GM11168 (cell line): ENCODE measurements at regions not wholly inside any gene's neighbourhood (a gene's known extent, or its start where the extent isn't known, plus 50 kb on each side); places are given as distances from the start of the nearest gene placed in this dataset.

Experiments used
- in situ Hi-C: fragments of 300-500 bp; cut with MboI; formaldehyde crosslinking; loops from one replicate; pipeline ENCODE4 v1.12.0; 2022; ENCODE audit warnings: low sequenced_read_pairs; ENCODE audit not compliant: unreplicated experiment

DNA sequence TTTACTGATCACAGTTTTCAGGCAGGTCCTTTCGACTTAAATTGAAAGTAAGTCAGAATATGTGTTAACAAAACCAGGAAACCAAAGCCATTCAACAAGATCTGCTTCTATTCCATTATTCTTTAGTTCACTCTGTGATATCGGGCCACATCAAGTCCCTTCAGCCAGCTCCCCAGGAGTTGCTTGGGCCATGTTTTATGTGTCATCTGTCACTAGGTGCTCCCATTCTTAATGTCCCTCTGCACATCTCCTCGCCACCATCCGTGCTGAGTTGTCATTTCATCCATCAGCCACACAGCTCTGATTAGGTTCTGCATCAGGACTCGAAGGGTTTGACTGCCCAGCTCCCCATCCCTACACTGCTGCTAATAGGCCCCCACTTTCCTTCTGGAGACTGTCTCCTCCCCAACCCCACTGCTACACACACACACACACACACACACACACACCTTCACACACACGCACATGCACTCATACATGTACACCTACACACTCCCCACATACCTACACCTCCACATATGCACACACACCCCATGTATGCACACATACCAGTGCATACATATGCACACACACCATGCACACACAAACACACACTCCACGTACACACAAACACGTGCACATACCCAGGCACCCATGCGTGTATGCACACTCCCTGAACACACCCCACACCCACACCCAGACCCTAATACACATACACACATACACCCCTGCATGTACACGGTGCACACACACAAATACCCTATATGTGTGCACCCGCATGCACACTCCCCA, 143.3 kb upstream of the GMDS start:
- in situ Hi-C loops, result no loop called here

DNA sequence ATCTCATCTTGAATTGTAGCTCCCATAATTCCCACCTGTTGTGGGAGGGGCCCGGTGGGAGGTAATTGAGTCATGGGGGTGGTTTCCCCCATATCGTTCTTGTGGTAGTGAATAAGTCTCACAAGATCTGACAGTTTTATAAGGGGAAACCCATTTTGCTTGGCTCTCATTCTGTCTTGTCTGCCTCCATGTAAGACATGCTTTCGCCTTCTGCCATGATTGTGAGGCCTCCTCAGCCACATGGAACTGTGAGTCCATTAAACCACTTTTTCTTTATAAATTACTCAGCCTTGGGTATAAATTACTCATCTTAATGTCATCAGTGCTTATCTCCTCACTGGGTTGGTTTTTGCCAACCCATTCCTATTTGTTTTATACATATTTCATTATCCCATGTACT, 142.0 kb upstream of the GMDS start:
- in situ Hi-C loops, result no loop called here

DNA sequence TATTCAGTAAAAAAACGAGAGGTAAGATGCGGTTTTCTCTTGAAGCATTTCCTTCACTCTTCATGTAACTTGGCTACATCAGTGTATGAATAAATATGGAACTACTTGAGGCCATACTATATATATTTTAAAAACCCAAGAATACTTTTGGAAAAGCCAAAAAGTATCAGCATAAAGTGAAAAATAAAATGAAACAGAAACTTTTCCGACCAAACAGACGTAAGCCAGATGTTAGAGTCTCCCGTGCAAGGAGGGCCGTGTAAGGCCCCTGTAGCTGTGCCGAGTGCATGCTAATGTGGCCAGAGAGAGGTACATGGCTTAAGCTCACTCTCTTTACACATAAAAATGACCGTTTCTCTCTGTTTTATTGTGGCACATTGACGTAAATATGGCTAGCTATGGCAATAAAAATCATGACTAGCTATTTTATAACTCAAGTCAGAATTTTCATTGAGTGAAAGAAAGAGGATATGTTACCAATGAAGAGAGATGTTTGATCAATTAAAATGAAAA, 140.1 kb upstream of the GMDS start:
- in situ Hi-C loops, result no loop called here

GRCh38 chr6:2384528-2384927, 139.1 kb upstream of the GMDS start:
- in situ Hi-C loops, result no loop called here

DNA sequence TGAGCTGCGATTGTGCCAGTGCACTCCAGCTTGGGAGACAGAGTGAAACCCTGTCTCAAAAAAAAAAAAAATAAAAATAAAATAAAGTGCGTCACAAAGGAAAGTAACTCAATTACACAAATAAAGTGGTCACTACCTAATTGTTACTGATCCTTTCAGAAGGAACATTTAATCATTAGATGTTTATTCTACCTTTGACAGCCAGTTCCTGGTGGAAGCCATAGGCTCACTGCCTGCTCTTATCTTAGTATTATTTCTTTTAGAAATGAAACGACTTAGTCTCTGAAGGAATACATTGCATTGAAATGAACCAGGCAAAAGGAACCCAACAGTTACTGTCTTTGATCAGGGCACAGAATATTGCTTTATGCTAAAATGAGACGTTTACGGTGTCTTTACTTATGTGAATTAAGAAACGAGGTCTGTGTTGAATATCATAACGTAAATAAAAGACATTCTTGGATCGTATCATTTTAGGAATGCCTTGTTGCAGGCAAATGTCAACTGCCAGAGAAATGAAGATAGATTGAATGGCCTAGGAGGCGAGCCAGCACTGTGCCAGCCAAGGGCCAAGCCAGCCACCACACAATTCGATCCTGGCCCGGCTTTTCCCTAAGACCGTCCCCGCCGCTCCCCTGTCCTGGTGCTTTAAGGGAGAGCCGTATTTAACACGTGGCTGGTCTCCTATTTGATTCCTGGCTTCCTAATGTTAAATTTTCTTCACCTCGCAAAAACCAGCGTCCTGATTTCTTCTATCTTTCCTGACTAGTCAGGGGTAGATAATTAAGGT, 136.7 kb upstream of the GMDS start:
- in situ Hi-C loops, result no loop called here

GRCh38 chr6:2378891-2379652, 133.7 kb upstream of the GMDS start:
- in situ Hi-C loops, result no loop called here

DNA sequence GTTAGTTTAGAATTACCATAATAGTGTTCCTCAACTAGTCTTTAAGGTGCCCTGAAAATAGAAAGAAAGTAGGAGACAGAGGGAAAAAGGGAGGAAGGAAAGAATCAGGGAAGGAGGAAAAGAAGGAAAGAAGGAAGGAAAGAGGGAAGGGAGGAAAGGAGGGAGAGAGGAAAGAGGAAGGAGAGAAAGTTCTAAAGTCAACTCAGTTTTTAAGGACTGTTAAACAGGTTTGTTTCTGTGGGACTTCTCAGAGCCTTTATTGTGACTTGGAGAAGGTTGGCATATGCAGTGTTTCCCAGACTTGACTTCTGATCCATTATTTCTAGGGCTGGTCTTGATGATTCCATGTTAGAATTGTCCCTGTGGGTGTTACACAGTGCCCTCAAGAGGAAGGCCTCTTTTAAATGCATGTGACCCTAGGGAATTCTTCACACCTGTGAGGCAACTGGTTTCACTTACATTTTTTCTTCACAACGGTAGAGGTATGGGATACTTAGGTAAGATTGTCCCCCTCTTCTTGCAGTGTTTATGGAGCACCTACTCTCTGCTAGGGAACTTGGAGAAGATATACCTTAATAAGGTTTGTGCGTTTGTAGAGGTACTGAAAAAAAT, 132.7 kb upstream of the GMDS start:
- in situ Hi-C loops, result no loop called here

DNA sequence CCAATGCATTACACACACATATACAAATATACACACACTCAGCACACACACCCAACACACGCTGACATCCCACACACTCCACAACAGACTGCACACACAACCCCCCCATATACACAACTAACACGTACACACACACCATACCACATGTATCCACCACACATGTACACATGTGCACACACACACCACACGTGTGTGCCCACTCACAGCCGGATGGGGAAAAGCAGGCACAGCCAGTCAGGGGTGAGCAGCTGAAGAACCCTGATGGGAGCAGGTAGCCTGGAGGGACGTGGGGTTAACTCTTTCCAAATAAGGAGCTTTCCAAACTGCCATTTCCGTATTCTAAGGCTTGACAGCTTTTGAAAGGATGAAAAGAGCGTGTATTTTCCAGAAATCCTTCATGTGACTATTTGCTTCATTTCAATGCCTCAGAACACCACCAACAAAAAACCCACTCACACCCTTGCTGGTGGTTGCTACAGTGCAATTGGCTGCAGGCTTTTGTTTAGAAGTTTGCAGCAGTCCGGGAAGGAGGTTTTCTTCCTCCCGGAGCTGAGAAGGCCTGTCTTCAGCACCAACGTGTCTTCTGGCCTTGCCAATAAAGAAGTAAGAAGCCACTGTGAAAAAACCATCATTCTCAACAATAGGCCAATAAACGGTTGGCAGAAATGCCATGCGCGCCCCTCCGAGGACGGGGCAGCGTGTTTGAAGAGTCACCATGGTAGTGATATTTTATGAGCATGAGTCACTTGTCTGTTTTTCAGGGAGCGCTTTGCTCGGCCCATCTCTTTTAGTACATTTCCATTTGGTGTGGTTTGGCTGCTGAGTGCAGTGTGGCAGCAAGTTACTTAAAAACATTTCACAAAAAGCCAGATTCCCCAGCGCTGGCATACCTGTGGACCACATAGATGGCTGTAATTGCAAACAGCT, 131.3 kb upstream of the GMDS start:
- in situ Hi-C loops, result no loop called here

- in situ Hi-C loops, result no loop called here
These were observed 130.0 kb upstream of the GMDS start for GRCh38 chr6:2375443-2375842.

GRCh38 chr6:2369606-2370005, 124.2 kb upstream of the GMDS start:
- in situ Hi-C loops, result loop anchor here (25.0 kb wide), 1 partner anchor 782 kb away; no protein-coding TSS in a partner anchor

- in situ Hi-C loops, result loop anchor here (25.0 kb wide), 1 partner anchor 776 kb away; no protein-coding TSS in a partner anchor
These were observed 117.8 kb upstream of the GMDS start for GRCh38 chr6:2363211-2363610.

GRCh38 chr6:2361195-2361594, 115.8 kb upstream of the GMDS start:
- in situ Hi-C loops, result loop anchor here (25.0 kb wide), 1 partner anchor 774 kb away; no protein-coding TSS in a partner anchor

DNA sequence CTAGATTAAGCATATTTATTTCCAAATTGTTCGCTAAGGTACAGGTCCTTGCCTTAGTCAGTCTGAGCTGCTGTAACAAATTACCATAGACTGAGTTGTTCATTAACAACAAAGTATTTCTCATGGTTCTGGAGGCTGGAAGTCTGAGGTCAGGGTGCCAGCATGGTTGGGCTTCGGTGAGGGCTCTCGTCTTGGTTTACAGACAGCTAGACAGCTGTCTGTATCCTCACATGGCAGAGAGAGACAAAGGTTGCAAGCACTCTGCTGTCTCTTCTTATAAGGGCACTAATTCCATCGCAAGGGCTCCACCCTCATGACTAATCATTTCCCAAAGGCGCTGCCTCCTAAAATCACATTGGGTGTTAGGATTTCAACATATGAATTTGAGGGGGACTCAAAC, 115.3 kb upstream of the GMDS start:
- in situ Hi-C loops, result loop anchor here (25.0 kb wide), 1 partner anchor 773 kb away; no protein-coding TSS in a partner anchor

DNA sequence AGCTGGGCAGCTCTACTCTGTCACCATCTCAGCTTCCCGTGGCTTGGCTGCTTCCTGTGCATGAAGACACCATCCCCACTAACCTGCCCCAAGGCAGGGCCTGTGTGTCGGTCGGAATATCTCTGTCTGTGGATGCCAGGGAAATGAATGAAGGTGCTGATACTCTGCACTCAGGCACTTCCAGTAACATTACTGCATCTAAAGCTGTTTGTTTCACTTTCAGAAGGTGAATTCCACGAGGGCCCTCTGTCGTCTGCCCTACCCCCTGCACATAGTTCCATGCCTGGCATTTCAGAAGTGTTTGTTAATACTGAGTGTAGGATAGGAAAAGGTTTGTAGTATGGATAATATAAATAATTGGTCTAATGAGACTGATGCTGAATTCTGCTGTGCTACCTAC, 114.7 kb upstream of the GMDS start:
- in situ Hi-C loops, result loop anchor here (25.0 kb wide), 1 partner anchor 773 kb away; no protein-coding TSS in a partner anchor

GRCh38 chr6:2355150-2355549, 109.7 kb upstream of the GMDS start:
- in situ Hi-C loops, result loop anchor here (25.0 kb wide), 1 partner anchor 768 kb away; no protein-coding TSS in a partner anchor

GRCh38 chr6:2354138-2354491, 108.7 kb upstream of the GMDS start:
- in situ Hi-C loops, result loop anchor here (25.0 kb wide), 1 partner anchor 767 kb away; no protein-coding TSS in a partner anchor

DNA sequence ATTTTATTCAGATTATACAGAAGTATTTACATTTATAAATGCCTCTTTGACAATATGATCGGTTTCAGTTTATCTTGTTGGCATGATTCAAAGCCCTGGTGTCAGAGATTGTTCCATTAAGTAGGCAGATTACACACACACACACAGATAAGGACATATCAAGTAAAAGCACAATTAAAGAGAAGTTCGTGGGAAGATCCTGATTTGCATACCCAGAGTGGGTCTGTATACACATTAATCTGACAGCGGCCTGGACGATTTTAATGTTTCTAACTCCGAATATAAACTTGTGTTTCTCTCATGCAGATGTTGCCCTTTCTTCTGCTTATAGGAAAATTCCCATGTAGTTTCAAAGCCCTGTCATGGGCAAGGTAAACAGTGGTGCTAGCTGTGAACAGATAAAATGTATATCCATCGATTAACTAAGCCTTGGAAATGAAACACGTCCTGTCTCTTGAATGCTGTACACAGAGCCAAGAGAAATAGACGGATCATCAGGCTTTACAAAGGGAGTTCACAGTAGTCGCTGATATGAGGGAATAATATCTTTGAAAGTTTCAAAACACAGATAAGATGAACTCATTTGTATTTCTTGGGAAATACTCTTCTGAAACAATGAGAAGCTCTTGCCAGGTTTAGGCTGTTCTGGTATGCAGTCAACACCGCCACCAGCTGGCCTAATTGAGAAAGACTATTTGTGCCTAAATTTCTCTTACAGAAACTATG, 108.2 kb upstream of the GMDS start:
- in situ Hi-C loops, result loop anchor here (25.0 kb wide), 1 partner anchor 766 kb away; no protein-coding TSS in a partner anchor

- in situ Hi-C loops, result loop anchor here (25.0 kb wide), 1 partner anchor 765 kb away; no protein-coding TSS in a partner anchor
These were observed 106.5 kb upstream of the GMDS start for GRCh38 chr6:2351807-2352431.
